ENCODE measurements at regions not wholly inside any gene's neighbourhood (a gene's known extent, or its start where the extent isn't known, plus 50 kb on each side); places are given as distances from the start of the nearest gene placed in this dataset.

- DNase-seq (ENCODE audit: low spot score) (no peak), ATAC-seq (ENCODE audit: insufficient number of reproducible peaks, low FRiP score, low read depth) (no peak)
- Histone ChIP-seq H3K4me1 (ENCODE audit: control insufficient read depth in 1 of 2, low read depth in 2 of 2) (no peaks in the 10 kb centered on the region), H3K4me3 (no peak overlapping the region), H3K9me3 (no peaks in the 10 kb centered on the region), H3K36me3 (no peaks in the 10 kb centered on the region), H3K27me3 (replicated peaks; ENCODE audit: insufficient read depth) (no peaks in the 10 kb centered on the region), H3K27ac (no peak overlapping the region)
- TF ChIP-seq CTCF (IDR thresholded peaks at IDR 0.05): no peak
Observed at GRCh38 chr14:28097585-28097984, 669.0 kb upstream of the FOXG1 start.

- no peaks in the 10 kb centered on the region for H3K36me3 ChIP-seq
- H3K27ac ChIP-seq: no peak overlapping the region
- H3K9me3 ChIP-seq: no peaks in the 10 kb centered on the region
- ATAC-seq (ENCODE audit: insufficient number of reproducible peaks, low FRiP score, low read depth) (no peak), DNase-seq (ENCODE audit: low spot score) (no peak)
- no peak for TF ChIP-seq CTCF (IDR thresholded peaks at IDR 0.05)
- H3K4me1 ChIP-seq (ENCODE audit: control insufficient read depth in 1 of 2, low read depth in 2 of 2): no peaks in the 10 kb centered on the region
- no peak overlapping the region for H3K4me3 ChIP-seq
- no peaks in the 10 kb centered on the region for H3K27me3 ChIP-seq (replicated peaks; ENCODE audit: insufficient read depth)
Observed at GRCh38 chr14:28098856-28099255, 667.7 kb upstream of the FOXG1 start.

- H3K9me3 ChIP-seq: no peaks in the 10 kb centered on the region
- H3K4me1 ChIP-seq (ENCODE audit: control insufficient read depth in 1 of 2, low read depth in 2 of 2): no peaks in the 10 kb centered on the region
- DNase-seq (ENCODE audit: low spot score) (no peak), ATAC-seq (ENCODE audit: insufficient number of reproducible peaks, low FRiP score, low read depth) (no peak)
- no peaks in the 10 kb centered on the region for H3K27me3 ChIP-seq (replicated peaks; ENCODE audit: insufficient read depth)
- H3K36me3 ChIP-seq: no peaks in the 10 kb centered on the region
- no peak for TF ChIP-seq CTCF (IDR thresholded peaks at IDR 0.05)
- no peak overlapping the region for H3K4me3 ChIP-seq
- no peak overlapping the region for H3K27ac ChIP-seq
Observed at GRCh38 chr14:28102001-28102400, 664.6 kb upstream of the FOXG1 start.

- no peak for TF ChIP-seq CTCF (IDR thresholded peaks at IDR 0.05)
- Histone ChIP-seq H3K4me1 (ENCODE audit: control insufficient read depth in 1 of 2, low read depth in 2 of 2) (no peaks in the 10 kb centered on the region), H3K36me3 (no peaks in the 10 kb centered on the region), H3K27ac (no peak overlapping the region), H3K27me3 (replicated peaks; ENCODE audit: insufficient read depth) (no peaks in the 10 kb centered on the region), H3K9me3 (no peaks in the 10 kb centered on the region), H3K4me3 (no peak overlapping the region)
- ATAC-seq (ENCODE audit: insufficient number of reproducible peaks, low FRiP score, low read depth) (no peak), DNase-seq (ENCODE audit: low spot score) (no peak)
Observed at GRCh38 chr14:28102814-28103213, 663.8 kb upstream of the FOXG1 start.

- no peaks in the 10 kb centered on the region for H3K36me3 ChIP-seq
- DNase-seq (ENCODE audit: low spot score): no peak
- H3K27me3 ChIP-seq (replicated peaks; ENCODE audit: insufficient read depth): no peaks in the 10 kb centered on the region
- ATAC-seq (ENCODE audit: insufficient number of reproducible peaks, low FRiP score, low read depth): no peak
- H3K4me1 ChIP-seq (ENCODE audit: control insufficient read depth in 1 of 2, low read depth in 2 of 2): no peaks in the 10 kb centered on the region
- no peak overlapping the region for H3K27ac ChIP-seq
- TF ChIP-seq CTCF (IDR thresholded peaks at IDR 0.05): no peak
- H3K9me3 ChIP-seq: no peaks in the 10 kb centered on the region
- H3K4me3 ChIP-seq: no peak overlapping the region
Observed at GRCh38 chr14:28113311-28113710, 653.3 kb upstream of the FOXG1 start.
